ENCODE measurements at regions not wholly inside any gene's neighbourhood (a gene's known extent, or its start where the extent isn't known, plus 50 kb on each side); places are given as distances from the start of the nearest gene placed in this dataset.

DNA sequence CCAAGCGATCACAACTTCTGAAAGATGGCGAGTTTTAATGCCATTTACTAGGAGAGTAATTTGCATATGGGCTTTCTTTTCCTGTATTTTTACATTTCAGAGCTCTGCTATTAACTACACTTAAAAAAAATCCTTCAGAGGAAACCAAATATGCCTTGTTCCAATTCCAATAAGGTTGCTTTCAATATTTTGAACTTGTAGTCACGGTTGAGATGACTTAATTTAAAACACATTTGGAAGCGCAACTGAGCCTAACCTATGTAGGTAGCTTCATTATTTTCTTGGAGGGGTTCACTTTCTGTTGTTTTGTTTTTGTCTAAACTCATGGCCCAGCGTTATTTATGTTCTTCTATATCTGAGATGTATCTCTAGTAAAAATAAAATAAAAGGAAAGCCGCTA is 93.4 kb downstream of the BLID start:
- Mint-ChIP-seq H3K36me3 (ENCODE audit: unreplicated experiment) (no peaks in the 10 kb centered on the region), H3K4me1 (ENCODE audit: low read depth, unreplicated experiment) (no peaks in the 10 kb centered on the region), H3K4me3 (ENCODE audit: unreplicated experiment) (no peak overlapping the region), H3K27me3 (ENCODE audit: unreplicated experiment) (no peaks in the 10 kb centered on the region), H3K27ac (ENCODE audit: unreplicated experiment) (no peak overlapping the region), H3K9me3 (ENCODE audit: unreplicated experiment) (no peaks in the 10 kb centered on the region)
- TF ChIP-seq, protein P1, sequence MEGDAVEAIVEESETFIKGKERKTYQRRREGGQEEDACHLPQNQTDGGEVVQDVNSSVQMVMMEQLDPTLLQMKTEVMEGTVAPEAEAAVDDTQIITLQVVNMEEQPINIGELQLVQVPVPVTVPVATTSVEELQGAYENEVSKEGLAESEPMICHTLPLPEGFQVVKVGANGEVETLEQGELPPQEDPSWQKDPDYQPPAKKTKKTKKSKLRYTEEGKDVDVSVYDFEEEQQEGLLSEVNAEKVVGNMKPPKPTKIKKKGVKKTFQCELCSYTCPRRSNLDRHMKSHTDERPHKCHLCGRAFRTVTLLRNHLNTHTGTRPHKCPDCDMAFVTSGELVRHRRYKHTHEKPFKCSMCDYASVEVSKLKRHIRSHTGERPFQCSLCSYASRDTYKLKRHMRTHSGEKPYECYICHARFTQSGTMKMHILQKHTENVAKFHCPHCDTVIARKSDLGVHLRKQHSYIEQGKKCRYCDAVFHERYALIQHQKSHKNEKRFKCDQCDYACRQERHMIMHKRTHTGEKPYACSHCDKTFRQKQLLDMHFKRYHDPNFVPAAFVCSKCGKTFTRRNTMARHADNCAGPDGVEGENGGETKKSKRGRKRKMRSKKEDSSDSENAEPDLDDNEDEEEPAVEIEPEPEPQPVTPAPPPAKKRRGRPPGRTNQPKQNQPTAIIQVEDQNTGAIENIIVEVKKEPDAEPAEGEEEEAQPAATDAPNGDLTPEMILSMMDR (IDR thresholded peaks at IDR 0.05; ENCODE audit: partially characterized antibody, unreplicated experiment), result no peak
- no peak for DNase-seq

DNA sequence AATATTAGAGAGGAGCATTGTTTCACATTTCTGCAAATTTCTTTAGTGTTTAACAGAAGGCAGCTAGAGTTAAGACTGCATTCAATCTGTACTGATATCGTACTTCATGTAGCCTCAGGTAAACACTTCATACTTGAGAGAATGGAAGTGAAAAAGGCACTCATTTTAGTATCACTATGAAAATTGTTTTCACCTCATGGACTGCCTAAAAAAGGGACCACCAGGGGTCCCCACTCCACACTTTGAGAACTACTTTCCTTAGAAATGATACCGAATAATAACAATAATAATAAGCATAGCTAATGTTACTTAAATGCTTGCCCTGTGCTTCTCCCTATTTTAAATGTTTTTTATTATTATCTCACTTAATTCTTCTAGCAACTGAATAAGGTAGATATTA is 95.1 kb downstream of the BLID start:
- H3K27ac Mint-ChIP-seq (ENCODE audit: unreplicated experiment), result no peak overlapping the region
- TF ChIP-seq, protein P1 (IDR thresholded peaks at IDR 0.05; ENCODE audit: partially characterized antibody, unreplicated experiment), result peak; percentile 63

DNA sequence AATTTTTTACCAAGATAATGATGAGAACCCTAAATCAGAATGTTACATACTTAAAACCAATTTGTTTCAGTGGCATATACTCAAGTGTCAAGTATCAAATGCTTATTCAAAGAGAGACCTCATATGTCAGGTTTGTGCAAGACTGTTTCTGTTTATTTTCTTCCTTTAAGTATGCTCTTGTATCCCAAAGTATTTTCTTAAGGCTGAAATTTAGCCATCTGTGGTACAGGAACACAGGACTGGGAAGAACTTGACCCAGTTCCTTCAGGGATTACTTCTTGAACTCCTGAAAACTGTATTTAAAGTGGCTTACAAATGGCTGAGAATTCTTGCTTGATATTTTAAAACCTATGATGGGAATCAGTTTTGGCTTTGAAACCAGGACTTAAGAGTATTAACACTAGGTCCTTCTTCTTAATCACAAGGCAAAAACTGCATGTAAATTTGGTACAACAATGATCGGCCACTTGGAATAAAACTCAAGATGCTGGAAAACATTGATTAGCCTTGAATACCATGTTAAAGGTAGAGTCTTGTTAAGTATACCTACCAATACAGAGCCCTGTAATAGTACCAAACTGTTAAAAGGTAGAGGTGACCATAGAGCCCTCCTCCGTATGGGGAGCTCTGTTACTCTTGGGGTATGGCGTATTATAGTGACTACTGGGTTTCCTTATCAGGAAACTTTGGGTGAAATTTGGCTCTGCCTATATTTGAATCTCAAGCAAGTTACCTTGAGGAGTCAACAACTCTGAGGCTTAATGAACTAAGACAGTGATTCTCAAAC is 95.9 kb downstream of the BLID start:
- H3K4me3 Mint-ChIP-seq (ENCODE audit: unreplicated experiment), result no peak overlapping the region
- no peaks in the 10 kb centered on the region for H3K9me3 Mint-ChIP-seq (ENCODE audit: unreplicated experiment)
- H3K27ac Mint-ChIP-seq (ENCODE audit: unreplicated experiment), result no peak overlapping the region
- no peaks in the 10 kb centered on the region for H3K36me3 Mint-ChIP-seq (ENCODE audit: unreplicated experiment)
- H3K4me1 Mint-ChIP-seq (ENCODE audit: low read depth, unreplicated experiment), result no peaks in the 10 kb centered on the region
- no peaks in the 10 kb centered on the region for H3K27me3 Mint-ChIP-seq (ENCODE audit: unreplicated experiment)
- TF ChIP-seq, protein P1 (IDR thresholded peaks at IDR 0.05; ENCODE audit: partially characterized antibody, unreplicated experiment), result no peak
- DNase-seq, result no peak

More for the DNA sequence above, 95.1 kb downstream of the BLID start:
- Mint-ChIP-seq H3K4me3 (ENCODE audit: unreplicated experiment) (no peak overlapping the region), H3K27me3 (ENCODE audit: unreplicated experiment) (no peaks in the 10 kb centered on the region), H3K36me3 (ENCODE audit: unreplicated experiment) (no peaks in the 10 kb centered on the region), H3K9me3 (ENCODE audit: unreplicated experiment) (no peaks in the 10 kb centered on the region), H3K4me1 (ENCODE audit: low read depth, unreplicated experiment) (no peaks in the 10 kb centered on the region)
- DNase-seq, result peak; percentile 18

DNA sequence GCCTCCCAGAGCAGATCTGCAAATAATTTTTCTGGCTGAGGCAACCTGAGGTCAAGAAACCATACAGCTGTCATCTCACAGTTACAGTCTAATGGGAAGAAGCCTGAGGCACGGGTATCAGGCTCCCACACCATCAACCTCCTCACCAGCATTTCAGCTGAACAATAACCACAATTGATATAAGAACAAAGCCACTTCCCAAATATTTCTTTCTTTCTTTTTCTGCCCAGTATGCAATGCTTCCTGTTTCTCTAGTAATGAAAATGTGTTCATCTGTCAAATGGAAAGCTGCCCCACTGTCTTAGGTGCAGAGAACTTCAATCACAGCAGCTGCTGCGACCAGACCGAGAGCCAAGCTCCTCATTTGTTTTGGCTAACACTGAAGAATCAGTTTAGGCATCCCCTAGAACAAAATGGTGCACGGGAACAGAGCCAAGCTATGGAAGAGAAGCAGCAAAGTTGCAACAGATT is 108.4 kb downstream of the BLID start:
- Mint-ChIP-seq H3K27me3 (ENCODE audit: unreplicated experiment) (no peaks in the 10 kb centered on the region), H3K36me3 (ENCODE audit: unreplicated experiment) (peaks cover 4% of the 10 kb centered on the region), H3K4me3 (ENCODE audit: unreplicated experiment) (no peak overlapping the region), H3K9me3 (ENCODE audit: unreplicated experiment) (no peaks in the 10 kb centered on the region), H3K27ac (ENCODE audit: unreplicated experiment) (no peak overlapping the region), H3K4me1 (ENCODE audit: low read depth, unreplicated experiment) (no peaks in the 10 kb centered on the region)
- TF ChIP-seq, protein P1 (IDR thresholded peaks at IDR 0.05; ENCODE audit: partially characterized antibody, unreplicated experiment), result no peak
- DNase-seq, result no peak

DNA sequence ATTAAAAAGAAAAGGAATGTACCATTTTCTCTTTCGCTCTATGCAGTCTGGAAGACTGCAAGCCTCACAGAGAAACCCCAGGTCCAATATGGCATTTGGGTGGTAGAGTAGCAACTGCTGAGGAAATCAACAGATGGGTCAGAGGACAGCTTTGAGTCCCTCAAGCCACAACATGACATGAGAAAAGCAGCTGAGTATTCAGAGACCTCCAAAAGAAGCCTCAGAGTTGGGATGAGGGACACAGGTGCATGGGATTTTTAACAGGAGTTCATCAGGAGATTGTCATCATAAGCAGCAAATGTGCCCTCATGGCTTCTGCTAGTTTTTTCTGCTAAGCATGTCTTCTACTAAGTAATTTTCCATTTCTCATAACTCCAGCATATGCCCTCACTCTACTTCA is 111.6 kb downstream of the BLID start:
- no peak overlapping the region for H3K4me3 Mint-ChIP-seq (ENCODE audit: unreplicated experiment)
- no peak overlapping the region for H3K27ac Mint-ChIP-seq (ENCODE audit: unreplicated experiment)
- TF ChIP-seq, protein P1 (IDR thresholded peaks at IDR 0.05; ENCODE audit: partially characterized antibody, unreplicated experiment), result no peak
- H3K36me3 Mint-ChIP-seq (ENCODE audit: unreplicated experiment), result peaks cover 4% of the 10 kb centered on the region
- H3K27me3 Mint-ChIP-seq (ENCODE audit: unreplicated experiment), result peaks cover 1% of the 10 kb centered on the region
- no peaks in the 10 kb centered on the region for H3K4me1 Mint-ChIP-seq (ENCODE audit: low read depth, unreplicated experiment)
- H3K9me3 Mint-ChIP-seq (ENCODE audit: unreplicated experiment), result no peaks in the 10 kb centered on the region
- no peak for DNase-seq
